ENCODE measurements at regions not wholly inside any gene's neighbourhood (a gene's known extent, or its start where the extent isn't known, plus 50 kb on each side); places are given as distances from the start of the nearest gene placed in this dataset.

- no peak overlapping the region for H3K27ac ChIP-seq (ENCODE audit: insufficient read depth, low read depth, low read length)
- H3K4me1 ChIP-seq (ENCODE audit: control insufficient read depth, extremely low read depth, insufficient read depth, low read length) = no peaks in the 10 kb centered on the region
- ChIA-PET POLR2A (no interaction called here), CTCF (no interaction called here)
- intact Hi-C loops (cut with micrococcal nuclease) = no loop called here
- no peak for DNase-seq (ENCODE audit: low read depth, low spot score)
- BruUV-seq (replicated peaks) = no TSS peak
- H3K27me3 ChIP-seq (ENCODE audit: control insufficient read depth in 2 of 2, insufficient read depth in 2 of 2, low read length in 2 of 2) = no peaks in the 10 kb centered on the region
- dilution Hi-C loops (cut with MboI; ENCODE audit: extremely low pct_ligation_motif_present, low sequenced_read_pairs) = no loop called here
- H3K4me3 ChIP-seq (replicated peaks in 1 of 3; ENCODE audit: insufficient read depth in 1 of 3, low read depth in 1 of 3, low read length in 3 of 3) = no peak overlapping the region
- H3K9me1 ChIP-seq (replicated peaks; ENCODE audit: control insufficient read depth, extremely low read depth, insufficient read depth, low read length) = no peaks in the 10 kb centered on the region
- no peaks in the 10 kb centered on the region for H3K9me3 ChIP-seq (replicated peaks; ENCODE audit: control insufficient read depth, insufficient read depth, low read length)
- no peak overlapping the region for H2AFZ ChIP-seq (ENCODE audit: low read depth, low read length)
- FAIRE-seq = no peak
- no peaks in the 10 kb centered on the region for H3K36me3 ChIP-seq (ENCODE audit: control insufficient read depth in 2 of 2, extremely low read depth in 1 of 2, insufficient read depth in 2 of 2, low read length in 2 of 2)
- TF ChIP-seq MYC (IDR thresholded peaks at IDR 0.05; ENCODE audit: low read depth, low read length) = no peak
- no peak for TF ChIP-seq CTCF (IDR thresholded peaks at IDR 0.05; ENCODE audit: extremely low read depth in 1 of 2, insufficient read depth in 1 of 2, low read depth in 1 of 2, low read length in 2 of 2)
- no peak for TF ChIP-seq GATA2 (IDR thresholded peaks at IDR 0.05; ENCODE audit: insufficient read depth, insufficient read length, low read depth, low read length)
- no peak for TF ChIP-seq MAX (IDR thresholded peaks at IDR 0.05; ENCODE audit: insufficient read depth, insufficient read length)
- no peak for TF ChIP-seq FOS (IDR thresholded peaks at IDR 0.05; ENCODE audit: borderline replicate concordance, insufficient read depth, low read length)
- TF ChIP-seq POLR2AphosphoS5 (IDR thresholded peaks at IDR 0.05; ENCODE audit: insufficient read depth, low read depth, low read length) = no peak
- TF ChIP-seq POLR2A (IDR thresholded peaks at IDR 0.05; ENCODE audit: low read depth, low read length) = no peak
- no peak for TF ChIP-seq JUN (IDR thresholded peaks at IDR 0.05; ENCODE audit: borderline replicate concordance, insufficient read depth, insufficient read length, low read depth)
- TF ChIP-seq EZH2 (IDR thresholded peaks at IDR 0.05; ENCODE audit: borderline replicate concordance, low read depth, low read length, severe bottlenecking) = no peak
- no peak overlapping the region for H3K9ac ChIP-seq (replicated peaks; ENCODE audit: extremely low read depth, insufficient read depth, low read length)
- no peaks in the 10 kb centered on the region for H3K79me2 ChIP-seq (ENCODE audit: control insufficient read depth, insufficient read depth, low read length)
- no peaks in the 10 kb centered on the region for H4K20me1 ChIP-seq (replicated peaks; ENCODE audit: control insufficient read depth, extremely low read depth, insufficient read depth, low read length)
- H3K4me2 ChIP-seq (ENCODE audit: insufficient read depth, low read length) = no peak overlapping the region
Observed at GRCh38 chrY:8655017-8655416, 682.2 kb upstream of the TSPY4 start.

Measured in endothelial cell of umbilical vein (primary cell).